ENCODE measurements at regions not wholly inside any gene's neighbourhood (a gene's known extent, or its start where the extent isn't known, plus 50 kb on each side); places are given as distances from the start of the nearest gene placed in this dataset.
"Not testable (repeated sequence)": the region's sequence is repeated elsewhere in the genome, so short reads cannot be mapped to it uniquely, and the experiment has no call there.

GRCh38 chr3:164018500-164018899, 1059.8 kb downstream of the SI start:
- no peak for TF ChIP-seq CTCF (IDR thresholded peaks at IDR 0.05)
- no peak overlapping the region for H3K4me3 Mint-ChIP-seq
- H3K9me3 Mint-ChIP-seq: no peaks in the 10 kb centered on the region
- H3K27ac Mint-ChIP-seq: no peak overlapping the region
- H3K4me1 Mint-ChIP-seq: no peaks in the 10 kb centered on the region
- no peaks in the 10 kb centered on the region for H3K36me3 Mint-ChIP-seq (ENCODE audit: low read depth)
- no peaks in the 10 kb centered on the region for H3K27me3 Mint-ChIP-seq (ENCODE audit: low read depth, poor library complexity)
- DNase-seq: no peak

GRCh38 chr3:164007765-164008164, 1070.5 kb downstream of the SI start:
- Mint-ChIP-seq H3K36me3 (ENCODE audit: low read depth) (no peaks in the 10 kb centered on the region), H3K4me3 (no peak overlapping the region), H3K4me1 (no peaks in the 10 kb centered on the region), H3K27ac (no peak overlapping the region), H3K9me3 (peaks cover 9% of the 10 kb centered on the region), H3K27me3 (ENCODE audit: low read depth, poor library complexity) (peaks cover 3% of the 10 kb centered on the region)
- no peak for TF ChIP-seq CTCF (IDR thresholded peaks at IDR 0.05)
- no peak for DNase-seq

GRCh38 chr3:164004205-164004604, 1074.1 kb downstream of the SI start:
- no peak for DNase-seq
- Mint-ChIP-seq H3K27me3 (ENCODE audit: low read depth, poor library complexity) (peaks cover 6% of the 10 kb centered on the region), H3K4me1 (no peaks in the 10 kb centered on the region), H3K9me3 (peaks cover 15% of the 10 kb centered on the region), H3K27ac (no peak overlapping the region), H3K36me3 (ENCODE audit: low read depth) (no peaks in the 10 kb centered on the region), H3K4me3 (no peak overlapping the region)
- TF ChIP-seq CTCF (IDR thresholded peaks at IDR 0.05): no peak

GRCh38 chr3:164003016-164003415, 1075.3 kb downstream of the SI start:
- H3K36me3 Mint-ChIP-seq (ENCODE audit: low read depth); H3K27ac Mint-ChIP-seq; H3K27me3 Mint-ChIP-seq (ENCODE audit: low read depth, poor library complexity); H3K4me3 Mint-ChIP-seq; DNase-seq; H3K4me1 Mint-ChIP-seq: not testable (repeated sequence)
- peaks cover 15% of the 10 kb centered on the region for H3K9me3 Mint-ChIP-seq

GRCh38 chr3:163983940-163984339, 1094.4 kb downstream of the SI start:
- no peak for TF ChIP-seq CTCF (IDR thresholded peaks at IDR 0.05)
- H3K4me3 Mint-ChIP-seq: no peak overlapping the region

GRCh38 chr3:163971861-163972260, 1106.4 kb downstream of the SI start:
- H3K4me3 Mint-ChIP-seq: no peak overlapping the region
- no peaks in the 10 kb centered on the region for H3K4me1 Mint-ChIP-seq
- no peak for TF ChIP-seq CTCF (IDR thresholded peaks at IDR 0.05)
- H3K27me3 Mint-ChIP-seq (ENCODE audit: low read depth, poor library complexity): peaks cover 4% of the 10 kb centered on the region
- no peak overlapping the region for H3K27ac Mint-ChIP-seq
- H3K36me3 Mint-ChIP-seq (ENCODE audit: low read depth): no peaks in the 10 kb centered on the region
- no peak for DNase-seq
- H3K9me3 Mint-ChIP-seq: no peaks in the 10 kb centered on the region

More at GRCh38 chr3:163983940-163984339, 1094.4 kb downstream of the SI start:
- no peaks in the 10 kb centered on the region for H3K4me1 Mint-ChIP-seq
- H3K27ac Mint-ChIP-seq: no peak overlapping the region
- no peaks in the 10 kb centered on the region for H3K36me3 Mint-ChIP-seq (ENCODE audit: low read depth)
- DNase-seq: no peak
- no peaks in the 10 kb centered on the region for H3K27me3 Mint-ChIP-seq (ENCODE audit: low read depth, poor library complexity)
- H3K9me3 Mint-ChIP-seq: no peaks in the 10 kb centered on the region

Measured in nephron progenitor cell (in vitro differentiated cells).